Epithelial cell of esophagus (primary cell): ENCODE measurements at regions not wholly inside any gene's neighbourhood (a gene's known extent, or its start where the extent isn't known, plus 50 kb on each side); places are given as distances from the start of the nearest gene placed in this dataset.

Source experiments
- DNase-seq: peaks from one replicate; pipeline ENCODE4 v3.0.0; 2010; ENCODE audit warnings: low read depth
- H3K4me3 ChIP-seq: 2 replicates; pipeline ENCODE4 v1.5.1; 2011; ENCODE audit warnings: mild to moderate bottlenecking, low read length, control low read depth
- TF ChIP-seq, protein P1 (sequence below): IDR thresholded peaks from 2 replicates; pipeline ENCODE4 v1.5.1; 2011; ENCODE audit warnings: low read depth, mild to moderate bottlenecking, low read length, control low read depth, inconsistent platforms; ENCODE audit not compliant: insufficient read depth; ENCODE audit errors: missing control alignments

DNA sequence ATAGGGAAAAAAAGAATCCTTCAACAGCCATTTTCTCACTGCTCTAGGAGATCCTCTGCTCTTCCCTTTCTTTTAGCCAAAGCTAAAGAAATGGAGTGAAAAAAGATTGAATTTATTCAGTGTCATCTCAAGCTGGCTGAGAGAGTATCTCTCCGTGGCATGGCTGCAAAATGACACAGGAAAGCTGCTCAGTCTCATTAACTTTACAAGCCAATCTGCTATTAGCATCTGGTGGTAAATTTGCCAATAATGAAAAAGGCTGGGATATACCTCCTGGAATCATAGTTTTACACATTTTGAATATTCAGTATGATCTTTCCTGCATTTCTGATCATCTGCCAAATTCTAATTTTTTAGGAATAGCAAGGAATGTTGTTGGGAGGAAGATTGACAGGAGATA is 176.8 kb upstream of the CHRM3 start:
- TF ChIP-seq, protein P1, sequence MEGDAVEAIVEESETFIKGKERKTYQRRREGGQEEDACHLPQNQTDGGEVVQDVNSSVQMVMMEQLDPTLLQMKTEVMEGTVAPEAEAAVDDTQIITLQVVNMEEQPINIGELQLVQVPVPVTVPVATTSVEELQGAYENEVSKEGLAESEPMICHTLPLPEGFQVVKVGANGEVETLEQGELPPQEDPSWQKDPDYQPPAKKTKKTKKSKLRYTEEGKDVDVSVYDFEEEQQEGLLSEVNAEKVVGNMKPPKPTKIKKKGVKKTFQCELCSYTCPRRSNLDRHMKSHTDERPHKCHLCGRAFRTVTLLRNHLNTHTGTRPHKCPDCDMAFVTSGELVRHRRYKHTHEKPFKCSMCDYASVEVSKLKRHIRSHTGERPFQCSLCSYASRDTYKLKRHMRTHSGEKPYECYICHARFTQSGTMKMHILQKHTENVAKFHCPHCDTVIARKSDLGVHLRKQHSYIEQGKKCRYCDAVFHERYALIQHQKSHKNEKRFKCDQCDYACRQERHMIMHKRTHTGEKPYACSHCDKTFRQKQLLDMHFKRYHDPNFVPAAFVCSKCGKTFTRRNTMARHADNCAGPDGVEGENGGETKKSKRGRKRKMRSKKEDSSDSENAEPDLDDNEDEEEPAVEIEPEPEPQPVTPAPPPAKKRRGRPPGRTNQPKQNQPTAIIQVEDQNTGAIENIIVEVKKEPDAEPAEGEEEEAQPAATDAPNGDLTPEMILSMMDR = no peak
- H3K4me3 ChIP-seq = no peak overlapping the region
- no peak for DNase-seq

DNA sequence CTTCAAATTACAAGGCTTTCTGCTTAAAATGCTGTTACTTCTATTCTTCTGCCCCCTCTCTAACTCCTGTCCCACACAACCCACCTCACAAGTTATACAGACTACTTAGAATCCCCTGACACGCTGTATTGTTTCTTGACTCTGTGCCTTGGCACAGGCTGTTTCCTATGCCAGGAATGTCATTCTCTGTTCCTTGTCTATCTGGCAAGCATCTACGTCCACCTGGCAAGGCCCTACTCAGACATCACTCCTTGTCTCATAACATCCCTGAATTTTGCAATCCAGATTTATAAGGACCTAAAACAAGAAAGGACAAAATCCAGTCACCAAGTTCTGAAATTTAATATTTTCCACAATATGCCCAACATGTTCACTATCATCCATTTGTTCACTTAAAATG is 182.0 kb upstream of the CHRM3 start:
- DNase-seq = no peak
- TF ChIP-seq, protein P1 = no peak
- no peak overlapping the region for H3K4me3 ChIP-seq

DNA sequence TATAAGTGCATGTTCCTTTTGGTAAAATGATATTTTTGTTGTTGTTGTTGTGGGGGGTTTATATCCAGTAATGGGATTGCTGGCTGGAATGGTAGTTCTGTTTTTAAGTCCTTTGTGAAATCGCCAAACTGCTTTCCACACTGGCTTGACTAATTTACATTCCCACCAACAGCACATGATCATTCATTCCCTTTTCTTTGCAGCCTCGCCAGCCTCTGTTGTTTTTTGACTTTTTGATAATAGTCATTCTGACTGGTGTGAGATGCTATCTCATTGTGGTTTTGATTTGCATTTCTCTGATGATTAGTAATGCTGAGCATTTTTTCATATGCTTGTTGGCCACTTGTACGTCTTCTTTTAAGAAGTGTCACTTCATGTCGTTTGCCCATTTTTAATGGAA is 188.5 kb upstream of the CHRM3 start:
- no peak overlapping the region for H3K4me3 ChIP-seq
- TF ChIP-seq, protein P1 = no peak
- no peak for DNase-seq

DNA sequence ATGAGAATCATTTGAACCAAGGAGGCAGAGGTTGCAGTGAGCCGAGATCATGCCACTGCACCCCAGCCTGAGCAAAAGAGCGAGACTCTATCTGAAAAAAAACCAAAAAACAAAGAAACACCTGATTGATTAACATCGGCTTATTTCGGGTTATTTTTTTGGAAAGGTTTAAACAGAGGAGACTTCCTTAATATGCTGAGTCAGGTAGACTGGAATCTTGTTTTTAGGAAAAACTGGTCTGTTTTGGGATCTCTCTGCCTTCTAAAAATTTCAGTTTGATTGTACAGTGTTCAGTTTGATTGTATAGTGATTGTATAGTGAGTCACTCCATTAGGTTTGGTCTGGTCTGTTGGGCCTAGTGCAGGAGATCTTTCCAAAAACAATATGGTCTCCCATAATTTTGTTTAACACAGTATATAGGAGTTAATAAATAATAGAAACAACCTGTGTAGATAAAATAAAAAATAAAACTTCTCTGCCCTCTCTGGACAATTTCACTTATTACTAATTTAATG is 196.3 kb upstream of the CHRM3 start:
- no peak for DNase-seq
- TF ChIP-seq, protein P1 = no peak
- no peak overlapping the region for H3K4me3 ChIP-seq

DNA sequence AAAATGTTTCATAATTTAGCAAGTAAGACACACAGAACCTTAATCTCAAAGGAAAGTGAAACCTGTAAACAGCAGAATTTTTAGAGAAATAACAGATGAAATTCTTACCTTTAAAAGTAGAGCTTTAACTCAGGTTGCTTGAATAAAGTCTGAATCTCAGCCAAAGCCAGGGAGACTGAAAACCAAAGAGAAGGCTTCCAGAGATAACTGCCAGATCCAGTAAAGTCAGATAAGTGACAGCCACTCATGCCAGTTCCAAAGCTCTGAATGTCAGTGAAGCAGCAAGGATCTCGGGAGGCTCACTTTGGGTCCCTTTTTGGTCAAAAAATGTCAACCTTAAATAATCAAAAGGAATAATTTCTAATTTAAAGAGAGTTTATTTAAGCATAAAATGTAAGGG is 199.9 kb upstream of the CHRM3 start:
- TF ChIP-seq, protein P1 = no peak
- DNase-seq = no peak
- H3K4me3 ChIP-seq = no peak overlapping the region

DNA sequence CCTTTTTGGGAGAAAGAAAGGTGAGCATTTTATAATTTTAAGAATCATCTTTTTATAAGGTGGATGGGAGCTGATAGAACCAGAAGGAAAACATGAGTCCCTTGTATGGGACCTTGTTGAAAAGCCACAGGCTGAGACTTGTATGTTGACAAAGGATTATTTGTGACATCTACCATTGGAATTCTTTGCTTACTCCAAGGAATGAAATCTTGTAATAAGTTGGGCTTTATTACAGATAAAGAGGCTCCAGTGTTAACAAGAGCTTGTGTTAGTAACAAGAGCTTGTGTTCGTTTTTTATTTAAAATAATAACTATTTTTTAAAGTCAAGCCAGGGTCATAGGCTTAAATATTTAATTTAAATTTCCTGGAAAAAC is 201.1 kb upstream of the CHRM3 start:
- TF ChIP-seq, protein P1 = no peak
- H3K4me3 ChIP-seq = no peak overlapping the region
- DNase-seq = peak; percentile 77

DNA sequence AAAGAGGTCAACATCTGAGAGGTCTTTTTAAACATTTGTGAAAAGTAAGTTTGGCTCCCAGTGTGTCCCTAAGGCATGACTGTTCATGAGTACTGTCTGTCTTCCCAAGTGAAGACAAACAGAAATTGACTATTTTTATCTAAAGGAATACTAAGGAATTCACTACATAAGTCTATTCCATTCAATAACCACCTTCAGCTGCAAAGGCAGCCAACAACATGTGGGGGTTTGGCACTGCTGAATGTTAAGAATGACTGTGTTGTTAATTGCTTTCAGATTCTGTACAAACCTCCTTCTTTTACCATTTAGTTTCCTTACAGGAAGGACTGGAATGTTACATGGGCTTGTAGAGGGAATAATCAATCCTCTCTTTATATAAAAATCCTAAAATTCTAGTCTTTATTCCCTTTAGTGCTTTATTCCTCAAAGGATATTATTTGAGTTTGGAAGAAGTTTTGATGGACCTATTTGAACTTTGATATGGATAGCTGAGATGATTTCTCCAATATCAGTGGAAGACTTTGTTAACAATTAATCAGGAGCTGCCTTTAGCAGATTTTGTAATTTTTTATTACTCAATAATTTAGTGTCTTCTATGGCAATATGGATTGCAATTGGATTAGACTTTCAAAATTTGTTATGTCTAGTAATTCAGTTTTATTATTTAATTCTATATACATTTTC is 201.7 kb upstream of the CHRM3 start:
- DNase-seq = no peak
- H3K4me3 ChIP-seq = no peak overlapping the region
- TF ChIP-seq, protein P1 = no peak
